ENCODE measurements at regions not wholly inside any gene's neighbourhood (a gene's known extent, or its start where the extent isn't known, plus 50 kb on each side); places are given as distances from the start of the nearest gene placed in this dataset.

DNA sequence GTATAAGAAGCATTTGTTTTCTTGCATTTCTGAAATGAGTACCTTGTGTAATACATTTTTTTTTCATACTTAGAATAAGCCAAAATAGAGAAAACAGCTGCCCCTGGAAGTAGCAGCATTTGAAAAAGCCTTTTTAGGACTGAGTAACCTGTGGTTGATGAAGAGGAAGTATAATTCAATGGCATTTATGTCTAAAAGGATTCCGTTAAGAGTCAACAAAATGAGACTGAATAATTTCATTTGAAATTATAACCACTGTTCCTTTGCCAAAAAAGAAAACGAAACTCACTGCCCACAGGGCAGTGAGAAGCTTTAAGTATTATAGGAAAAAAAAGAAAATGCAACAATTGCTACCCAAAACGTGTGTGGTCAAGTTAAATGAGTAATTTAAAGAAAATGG, 705.6 kb upstream of the PHF14 start:
- H2AFZ ChIP-seq (ENCODE audit: low read depth, low read length, severe bottlenecking) = no peak overlapping the region
- H4K20me1 ChIP-seq (ENCODE audit: low read depth, low read length) = no peaks in the 10 kb centered on the region
- H3K27me3 ChIP-seq (ENCODE audit: low read length) = no peaks in the 10 kb centered on the region
- H3K4me2 ChIP-seq (ENCODE audit: low read depth, low read length, poor library complexity, severe bottlenecking) = no peak overlapping the region
- H3K27ac ChIP-seq (ENCODE audit: low read depth, low read length) = no peak overlapping the region
- H3K36me3 ChIP-seq (ENCODE audit: low read length) = no peaks in the 10 kb centered on the region
- H3K79me2 ChIP-seq (ENCODE audit: insufficient read depth, low read length) = no peaks in the 10 kb centered on the region
- TF ChIP-seq EZH2phosphoT487 (conservative IDR thresholded peaks at IDR 0.05; ENCODE audit: low read length) = no peak
- TF ChIP-seq, protein P1, sequence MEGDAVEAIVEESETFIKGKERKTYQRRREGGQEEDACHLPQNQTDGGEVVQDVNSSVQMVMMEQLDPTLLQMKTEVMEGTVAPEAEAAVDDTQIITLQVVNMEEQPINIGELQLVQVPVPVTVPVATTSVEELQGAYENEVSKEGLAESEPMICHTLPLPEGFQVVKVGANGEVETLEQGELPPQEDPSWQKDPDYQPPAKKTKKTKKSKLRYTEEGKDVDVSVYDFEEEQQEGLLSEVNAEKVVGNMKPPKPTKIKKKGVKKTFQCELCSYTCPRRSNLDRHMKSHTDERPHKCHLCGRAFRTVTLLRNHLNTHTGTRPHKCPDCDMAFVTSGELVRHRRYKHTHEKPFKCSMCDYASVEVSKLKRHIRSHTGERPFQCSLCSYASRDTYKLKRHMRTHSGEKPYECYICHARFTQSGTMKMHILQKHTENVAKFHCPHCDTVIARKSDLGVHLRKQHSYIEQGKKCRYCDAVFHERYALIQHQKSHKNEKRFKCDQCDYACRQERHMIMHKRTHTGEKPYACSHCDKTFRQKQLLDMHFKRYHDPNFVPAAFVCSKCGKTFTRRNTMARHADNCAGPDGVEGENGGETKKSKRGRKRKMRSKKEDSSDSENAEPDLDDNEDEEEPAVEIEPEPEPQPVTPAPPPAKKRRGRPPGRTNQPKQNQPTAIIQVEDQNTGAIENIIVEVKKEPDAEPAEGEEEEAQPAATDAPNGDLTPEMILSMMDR (IDR thresholded peaks at IDR 0.05; ENCODE audit: insufficient read depth, low read length, poor library complexity, severe bottlenecking) = no peak
- H3F3A ChIP-seq (ENCODE audit: insufficient read depth) = no peaks in the 10 kb centered on the region
- H3K9ac ChIP-seq (ENCODE audit: low read length) = no peak overlapping the region
- no peak overlapping the region for H3K4me3 ChIP-seq (ENCODE audit: insufficient read depth, low read length, poor library complexity, severe bottlenecking)
- no peaks in the 10 kb centered on the region for H3K9me3 ChIP-seq (ENCODE audit: insufficient read depth, low read length)
- no peaks in the 10 kb centered on the region for H3K9me2 ChIP-seq (replicated peaks; ENCODE audit: insufficient read depth, low read length)

DNA sequence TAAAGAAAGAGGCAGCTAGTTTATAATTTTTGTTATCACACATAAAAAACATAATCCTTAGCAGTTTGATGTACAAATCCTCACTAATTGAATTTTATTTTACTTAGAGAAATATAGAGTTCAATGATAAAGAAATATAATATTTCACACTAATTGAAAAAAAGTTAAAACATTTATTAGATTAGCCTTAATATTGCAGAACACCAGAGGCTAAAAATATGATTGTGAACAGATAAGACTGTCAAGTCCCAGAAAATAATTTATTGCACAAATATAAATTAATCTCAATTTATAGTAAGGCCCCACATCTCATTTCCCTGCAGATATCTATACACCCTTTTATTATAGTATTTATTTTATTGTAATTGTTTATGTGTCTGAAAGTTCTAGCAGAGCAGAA, 690.8 kb upstream of the PHF14 start:
- Histone ChIP-seq H4K20me1 (ENCODE audit: low read depth, low read length) (no peaks in the 10 kb centered on the region), H3K27me3 (ENCODE audit: low read length) (no peaks in the 10 kb centered on the region), H3K9ac (ENCODE audit: low read length) (no peak overlapping the region), H3K27ac (ENCODE audit: low read depth, low read length) (no peak overlapping the region), H3K9me3 (ENCODE audit: insufficient read depth, low read length) (no peaks in the 10 kb centered on the region), H2AFZ (ENCODE audit: low read depth, low read length, severe bottlenecking) (no peak overlapping the region), H3K4me2 (ENCODE audit: low read depth, low read length, poor library complexity, severe bottlenecking) (no peak overlapping the region), H3K36me3 (ENCODE audit: low read length) (no peaks in the 10 kb centered on the region), H3K79me2 (ENCODE audit: insufficient read depth, low read length) (no peaks in the 10 kb centered on the region), H3K4me3 (ENCODE audit: insufficient read depth, low read length, poor library complexity, severe bottlenecking) (no peak overlapping the region), H3F3A (ENCODE audit: insufficient read depth) (no peaks in the 10 kb centered on the region), H3K9me2 (replicated peaks; ENCODE audit: insufficient read depth, low read length) (no peaks in the 10 kb centered on the region)
- TF ChIP-seq EZH2phosphoT487 (conservative IDR thresholded peaks at IDR 0.05; ENCODE audit: low read length) = no peak
- TF ChIP-seq, protein P1 (IDR thresholded peaks at IDR 0.05; ENCODE audit: insufficient read depth, low read length, poor library complexity, severe bottlenecking) = no peak

DNA sequence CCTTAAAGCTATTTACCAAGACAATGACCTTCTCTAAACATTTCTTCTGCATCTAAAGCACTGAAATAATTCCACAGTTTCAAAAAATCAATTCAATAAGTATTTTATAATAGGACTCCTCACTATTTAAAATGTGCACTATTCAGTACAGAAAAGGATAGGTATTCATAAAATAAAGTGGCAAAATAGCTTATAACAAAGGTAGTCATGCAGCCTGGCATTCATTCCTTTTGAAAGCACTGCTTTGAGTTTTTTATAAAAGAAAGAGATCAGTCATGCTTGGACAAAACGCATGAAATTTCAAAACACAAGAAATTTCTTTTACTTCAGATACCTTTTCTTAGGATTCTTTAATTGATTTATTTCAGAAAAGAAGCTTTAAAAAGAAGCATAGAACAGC, 689.7 kb upstream of the PHF14 start:
- Histone ChIP-seq H3K9me3 (ENCODE audit: insufficient read depth, low read length) (no peaks in the 10 kb centered on the region), H3K36me3 (ENCODE audit: low read length) (no peaks in the 10 kb centered on the region), H2AFZ (ENCODE audit: low read depth, low read length, severe bottlenecking) (no peak overlapping the region), H3K79me2 (ENCODE audit: insufficient read depth, low read length) (no peaks in the 10 kb centered on the region), H3K27me3 (ENCODE audit: low read length) (no peaks in the 10 kb centered on the region), H3K27ac (ENCODE audit: low read depth, low read length) (no peak overlapping the region), H3K4me3 (ENCODE audit: insufficient read depth, low read length, poor library complexity, severe bottlenecking) (no peak overlapping the region), H3K4me2 (ENCODE audit: low read depth, low read length, poor library complexity, severe bottlenecking) (no peak overlapping the region), H3F3A (ENCODE audit: insufficient read depth) (no peaks in the 10 kb centered on the region), H4K20me1 (ENCODE audit: low read depth, low read length) (no peaks in the 10 kb centered on the region), H3K9me2 (replicated peaks; ENCODE audit: insufficient read depth, low read length) (no peaks in the 10 kb centered on the region), H3K9ac (ENCODE audit: low read length) (no peak overlapping the region)
- TF ChIP-seq, protein P1 (IDR thresholded peaks at IDR 0.05; ENCODE audit: insufficient read depth, low read length, poor library complexity, severe bottlenecking) = no peak
- no peak for TF ChIP-seq EZH2phosphoT487 (conservative IDR thresholded peaks at IDR 0.05; ENCODE audit: low read length)

DNA sequence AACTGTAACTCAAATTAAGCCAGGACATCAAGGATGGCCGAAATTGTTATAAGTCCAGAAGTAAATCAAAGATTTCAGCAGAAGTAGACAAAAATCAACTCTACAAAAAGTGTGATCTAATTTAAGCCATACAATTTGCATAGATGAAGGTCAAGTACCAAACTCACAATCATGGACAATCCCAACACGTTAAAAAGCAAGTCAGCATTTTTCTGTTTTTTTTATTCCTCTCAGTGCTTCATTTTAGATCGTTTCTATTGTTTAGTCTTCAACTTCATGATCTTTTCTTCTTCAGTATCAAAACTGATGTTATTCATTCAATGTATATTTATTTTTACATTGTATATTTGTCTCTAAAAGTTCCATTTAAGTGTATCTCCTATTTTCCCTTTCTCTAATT, 674.3 kb upstream of the PHF14 start:
- Histone ChIP-seq H3K27me3 (ENCODE audit: low read length) (no peaks in the 10 kb centered on the region), H3F3A (ENCODE audit: insufficient read depth) (no peaks in the 10 kb centered on the region), H3K9me3 (ENCODE audit: insufficient read depth, low read length) (no peaks in the 10 kb centered on the region), H4K20me1 (ENCODE audit: low read depth, low read length) (no peaks in the 10 kb centered on the region), H3K9ac (ENCODE audit: low read length) (no peak overlapping the region), H3K79me2 (ENCODE audit: insufficient read depth, low read length) (no peaks in the 10 kb centered on the region), H2AFZ (ENCODE audit: low read depth, low read length, severe bottlenecking) (no peak overlapping the region), H3K4me2 (ENCODE audit: low read depth, low read length, poor library complexity, severe bottlenecking) (no peak overlapping the region), H3K4me3 (ENCODE audit: insufficient read depth, low read length, poor library complexity, severe bottlenecking) (no peak overlapping the region), H3K36me3 (ENCODE audit: low read length) (no peaks in the 10 kb centered on the region), H3K9me2 (replicated peaks; ENCODE audit: insufficient read depth, low read length) (no peaks in the 10 kb centered on the region), H3K27ac (ENCODE audit: low read depth, low read length) (no peak overlapping the region)
- TF ChIP-seq, protein P1 (IDR thresholded peaks at IDR 0.05; ENCODE audit: insufficient read depth, low read length, poor library complexity, severe bottlenecking) = no peak
